Type B pancreatic cell (in vitro differentiated cells): ENCODE measurements at regions not wholly inside any gene's neighbourhood (a gene's known extent, or its start where the extent isn't known, plus 50 kb on each side); places are given as distances from the start of the nearest gene placed in this dataset.

Source experiments
- DNase-seq: peaks from one replicate; pipeline ENCODE4 v3.0.0; 2021; ENCODE audit warnings: mixed read lengths; ENCODE audit not compliant: unreplicated experiment; ENCODE audit errors: extremely low spot score
- H3K27ac Mint-ChIP-seq: 2 replicates; pipeline ENCODE4 v1.8.0; 2021; ENCODE audit warnings: mild to moderate bottlenecking, mixed read lengths
- H3K27me3 Mint-ChIP-seq: 2 replicates; pipeline ENCODE4 v1.8.0; 2021; ENCODE audit warnings: mixed read lengths
- H3K36me3 Mint-ChIP-seq: 2 replicates; pipeline ENCODE4 v1.8.0; 2021; ENCODE audit warnings: mixed read lengths
- H3K4me1 Mint-ChIP-seq: one replicate; pipeline ENCODE4 v1.8.0; 2021; ENCODE audit warnings: mixed read lengths; ENCODE audit not compliant: unreplicated experiment
- H3K4me3 Mint-ChIP-seq: 2 replicates; pipeline ENCODE4 v1.8.0; 2021; ENCODE audit warnings: mild to moderate bottlenecking, mixed read lengths
- H3K9me3 Mint-ChIP-seq: 2 replicates; pipeline ENCODE4 v1.8.0; 2021; ENCODE audit warnings: mixed read lengths
- CTCF ChIP-seq: fragments of 200-600 bp; sonication (generic); conservative IDR thresholded peaks from 2 replicates; pipeline ENCODE4 v1.5.0; 2021; ENCODE audit warnings: antibody characterized with exemption, mild to moderate bottlenecking

GRCh38 chr12:75782069-75782581, 249.5 kb downstream of the PHLDA1 start:
- no peak overlapping the region for H3K27ac Mint-ChIP-seq
- no peak for DNase-seq
- no peaks in the 10 kb centered on the region for H3K36me3 Mint-ChIP-seq
- H3K9me3 Mint-ChIP-seq = peaks cover 23% of the 10 kb centered on the region
- no peak for TF ChIP-seq CTCF
- H3K4me3 Mint-ChIP-seq = no peak overlapping the region
- H3K27me3 Mint-ChIP-seq = no peaks in the 10 kb centered on the region
- peaks cover 28% of the 10 kb centered on the region for H3K4me1 Mint-ChIP-seq

GRCh38 chr12:75781532-75782046, 250.0 kb downstream of the PHLDA1 start:
- H3K4me1 Mint-ChIP-seq = peaks cover 31% of the 10 kb centered on the region
- no peak for TF ChIP-seq CTCF
- no peaks in the 10 kb centered on the region for H3K27me3 Mint-ChIP-seq
- H3K27ac Mint-ChIP-seq = peak overlapping the region; percentile 21
- H3K36me3 Mint-ChIP-seq = no peaks in the 10 kb centered on the region
- H3K4me3 Mint-ChIP-seq = no peak overlapping the region
- H3K9me3 Mint-ChIP-seq = peaks cover 23% of the 10 kb centered on the region
- no peak for DNase-seq

GRCh38 chr12:75779891-75780496, 251.6 kb downstream of the PHLDA1 start:
- H3K27ac Mint-ChIP-seq = peak overlapping the region; percentile 57
- peaks cover 38% of the 10 kb centered on the region for H3K4me1 Mint-ChIP-seq
- H3K27me3 Mint-ChIP-seq = no peaks in the 10 kb centered on the region
- H3K36me3 Mint-ChIP-seq = no peaks in the 10 kb centered on the region
- peak overlapping the region; percentile 45 for H3K4me3 Mint-ChIP-seq
- TF ChIP-seq CTCF = no peak
- peaks cover 23% of the 10 kb centered on the region for H3K9me3 Mint-ChIP-seq
- DNase-seq = no peak

DNA sequence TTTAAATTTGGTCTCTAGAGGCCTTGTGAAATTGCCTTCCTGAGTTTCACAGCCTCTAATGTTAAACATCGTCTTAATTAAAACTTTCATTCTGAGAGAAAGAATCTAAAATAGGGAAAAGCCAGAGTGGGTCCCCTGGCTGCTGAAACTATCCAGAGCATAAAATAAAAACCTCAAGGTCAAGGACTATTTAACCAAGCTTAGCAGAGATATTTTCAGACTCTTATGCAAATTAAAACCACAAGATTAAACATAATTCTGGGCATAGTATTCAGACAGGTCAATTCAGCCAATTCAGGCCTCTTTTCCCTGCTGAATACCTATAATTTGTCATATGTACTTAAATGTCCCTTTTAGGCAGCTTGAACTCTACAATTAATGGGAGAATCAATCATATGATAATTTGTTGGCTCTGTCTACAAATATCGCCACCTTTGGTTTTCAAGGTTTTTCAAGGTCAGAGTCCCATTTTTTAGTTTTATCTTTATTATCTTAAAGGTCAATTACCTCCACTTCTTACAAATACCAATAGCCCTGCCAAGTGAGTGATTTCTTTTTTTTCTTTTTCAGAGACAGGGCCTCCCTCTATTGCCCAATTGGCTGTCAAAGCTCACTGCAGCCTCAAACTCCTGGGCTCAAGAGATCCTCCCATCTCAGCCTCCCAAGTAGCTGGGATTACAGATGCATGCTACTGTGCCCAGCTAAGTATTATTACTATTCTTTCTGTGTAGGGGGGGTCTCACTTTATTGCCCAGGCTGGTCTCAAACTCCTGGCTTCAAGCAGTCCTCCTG, 257.1 kb downstream of the PHLDA1 start:
- H3K9me3 Mint-ChIP-seq = no peaks in the 10 kb centered on the region
- no peak overlapping the region for H3K4me3 Mint-ChIP-seq
- DNase-seq = no peak
- H3K27ac Mint-ChIP-seq = no peak overlapping the region
- H3K4me1 Mint-ChIP-seq = peaks cover 24% of the 10 kb centered on the region
- no peaks in the 10 kb centered on the region for H3K27me3 Mint-ChIP-seq
- peaks cover 4% of the 10 kb centered on the region for H3K36me3 Mint-ChIP-seq
- TF ChIP-seq CTCF = no peak

- no peak for DNase-seq
- Mint-ChIP-seq H3K4me3 (no peak overlapping the region), H3K36me3 (peaks cover 4% of the 10 kb centered on the region), H3K9me3 (no peaks in the 10 kb centered on the region), H3K27ac (no peak overlapping the region), H3K27me3 (no peaks in the 10 kb centered on the region), H3K4me1 (peaks cover 21% of the 10 kb centered on the region)
- TF ChIP-seq CTCF = no peak
Measured at GRCh38 chr12:75773377-75773776, 258.2 kb downstream of the PHLDA1 start.
